ENCODE measurements at regions not wholly inside any gene's neighbourhood (a gene's known extent, or its start where the extent isn't known, plus 50 kb on each side); places are given as distances from the start of the nearest gene placed in this dataset.

- Histone ChIP-seq H2AFZ (ENCODE audit: low read depth, low read length) (no peak overlapping the region), H3K27me3 (ENCODE audit: insufficient read depth, low read length) (peaks cover 4% of the 10 kb centered on the region), H3K4me3 (ENCODE audit: low read length) (no peak overlapping the region), H3K4me1 (ENCODE audit: insufficient read depth, low read length) (no peaks in the 10 kb centered on the region), H3K36me3 (ENCODE audit: insufficient read depth, low read length) (no peaks in the 10 kb centered on the region), H3K9me3 (ENCODE audit: low read length) (no peaks in the 10 kb centered on the region)
Measured at GRCh38 chr15:85847031-85847430, 52.3 kb upstream of the KLHL25 start.

GRCh38 chr15:85849946-85850345 lies 55.2 kb upstream of the KLHL25 start:
- no peaks in the 10 kb centered on the region for H3K9me3 ChIP-seq (ENCODE audit: low read length)
- H2AFZ ChIP-seq (ENCODE audit: low read depth, low read length) = no peak overlapping the region
- H3K4me3 ChIP-seq (ENCODE audit: low read length) = no peak overlapping the region
- H3K27me3 ChIP-seq (ENCODE audit: insufficient read depth, low read length) = peaks cover 4% of the 10 kb centered on the region
- no peaks in the 10 kb centered on the region for H3K36me3 ChIP-seq (ENCODE audit: insufficient read depth, low read length)
- H3K4me1 ChIP-seq (ENCODE audit: insufficient read depth, low read length) = no peaks in the 10 kb centered on the region

- Histone ChIP-seq H3K9me3 (ENCODE audit: low read length) (no peaks in the 10 kb centered on the region), H3K36me3 (ENCODE audit: insufficient read depth, low read length) (no peaks in the 10 kb centered on the region), H3K4me3 (ENCODE audit: low read length) (no peak overlapping the region), H3K27me3 (ENCODE audit: insufficient read depth, low read length) (no peaks in the 10 kb centered on the region), H2AFZ (ENCODE audit: low read depth, low read length) (no peak overlapping the region), H3K4me1 (ENCODE audit: insufficient read depth, low read length) (no peaks in the 10 kb centered on the region)
Measured at GRCh38 chr15:85852969-85853368, 58.2 kb upstream of the KLHL25 start.

GRCh38 chr15:85854345-85855097 lies 59.8 kb upstream of the KLHL25 start:
- H3K4me1 ChIP-seq (ENCODE audit: insufficient read depth, low read length) = peaks cover 4% of the 10 kb centered on the region
- H3K36me3 ChIP-seq (ENCODE audit: insufficient read depth, low read length) = no peaks in the 10 kb centered on the region
- no peak overlapping the region for H2AFZ ChIP-seq (ENCODE audit: low read depth, low read length)
- peaks cover 4% of the 10 kb centered on the region for H3K27me3 ChIP-seq (ENCODE audit: insufficient read depth, low read length)
- no peak overlapping the region for H3K4me3 ChIP-seq (ENCODE audit: low read length)
- H3K9me3 ChIP-seq (ENCODE audit: low read length) = no peaks in the 10 kb centered on the region

GRCh38 chr15:85858586-85859375 lies 64.1 kb upstream of the KLHL25 start:
- peak overlapping the region; percentile 29 for H3K4me3 ChIP-seq (ENCODE audit: low read length)
- H3K9me3 ChIP-seq (ENCODE audit: low read length) = no peaks in the 10 kb centered on the region
- H3K36me3 ChIP-seq (ENCODE audit: insufficient read depth, low read length) = no peaks in the 10 kb centered on the region
- peaks cover 10% of the 10 kb centered on the region for H3K27me3 ChIP-seq (ENCODE audit: insufficient read depth, low read length)
- H3K4me1 ChIP-seq (ENCODE audit: insufficient read depth, low read length) = peaks cover 4% of the 10 kb centered on the region
- H2AFZ ChIP-seq (ENCODE audit: low read depth, low read length) = peak overlapping the region; percentile 34

GRCh38 chr15:85859671-85860070 lies 64.9 kb upstream of the KLHL25 start:
- peaks cover 4% of the 10 kb centered on the region for H3K4me1 ChIP-seq (ENCODE audit: insufficient read depth, low read length)
- H3K36me3 ChIP-seq (ENCODE audit: insufficient read depth, low read length) = no peaks in the 10 kb centered on the region
- peaks cover 10% of the 10 kb centered on the region for H3K27me3 ChIP-seq (ENCODE audit: insufficient read depth, low read length)
- H3K4me3 ChIP-seq (ENCODE audit: low read length) = no peak overlapping the region
- H3K9me3 ChIP-seq (ENCODE audit: low read length) = no peaks in the 10 kb centered on the region
- H2AFZ ChIP-seq (ENCODE audit: low read depth, low read length) = no peak overlapping the region

- H3K4me3 ChIP-seq (ENCODE audit: low read length) = no peak overlapping the region
Measured at GRCh38 chr15:85860394-85861161, 65.9 kb upstream of the KLHL25 start.

GRCh38 chr15:85865070-85865684 lies 70.5 kb upstream of the KLHL25 start:
- H3K36me3 ChIP-seq (ENCODE audit: insufficient read depth, low read length) = no peaks in the 10 kb centered on the region
- H3K9me3 ChIP-seq (ENCODE audit: low read length) = no peaks in the 10 kb centered on the region
- H3K4me1 ChIP-seq (ENCODE audit: insufficient read depth, low read length) = no peaks in the 10 kb centered on the region
- peaks cover 6% of the 10 kb centered on the region for H3K27me3 ChIP-seq (ENCODE audit: insufficient read depth, low read length)
- H2AFZ ChIP-seq (ENCODE audit: low read depth, low read length) = no peak overlapping the region
- H3K4me3 ChIP-seq (ENCODE audit: low read length) = no peak overlapping the region

More at GRCh38 chr15:85860394-85861161, 65.9 kb upstream of the KLHL25 start:
- Histone ChIP-seq H3K4me1 (ENCODE audit: insufficient read depth, low read length) (peaks cover 4% of the 10 kb centered on the region), H3K27me3 (ENCODE audit: insufficient read depth, low read length) (peaks cover 10% of the 10 kb centered on the region), H3K9me3 (ENCODE audit: low read length) (no peaks in the 10 kb centered on the region), H2AFZ (ENCODE audit: low read depth, low read length) (no peak overlapping the region), H3K36me3 (ENCODE audit: insufficient read depth, low read length) (no peaks in the 10 kb centered on the region)

GRCh38 chr15:85867250-85867649 lies 72.5 kb upstream of the KLHL25 start:
- Histone ChIP-seq H3K9me3 (ENCODE audit: low read length) (no peaks in the 10 kb centered on the region), H3K4me1 (ENCODE audit: insufficient read depth, low read length) (no peaks in the 10 kb centered on the region), H3K36me3 (ENCODE audit: insufficient read depth, low read length) (no peaks in the 10 kb centered on the region), H2AFZ (ENCODE audit: low read depth, low read length) (no peak overlapping the region), H3K4me3 (ENCODE audit: low read length) (no peak overlapping the region), H3K27me3 (ENCODE audit: insufficient read depth, low read length) (peaks cover 3% of the 10 kb centered on the region)

- no peak overlapping the region for H3K4me3 ChIP-seq (ENCODE audit: low read length)
- H3K9me3 ChIP-seq (ENCODE audit: low read length) = no peaks in the 10 kb centered on the region
- H2AFZ ChIP-seq (ENCODE audit: low read depth, low read length) = no peak overlapping the region
- peaks cover 3% of the 10 kb centered on the region for H3K27me3 ChIP-seq (ENCODE audit: insufficient read depth, low read length)
- H3K4me1 ChIP-seq (ENCODE audit: insufficient read depth, low read length) = no peaks in the 10 kb centered on the region
- no peaks in the 10 kb centered on the region for H3K36me3 ChIP-seq (ENCODE audit: insufficient read depth, low read length)
Measured at GRCh38 chr15:85869124-85869523, 74.4 kb upstream of the KLHL25 start.

GRCh38 chr15:85870216-85871014 lies 75.7 kb upstream of the KLHL25 start:
- Histone ChIP-seq H3K9me3 (ENCODE audit: low read length) (no peaks in the 10 kb centered on the region), H3K27me3 (ENCODE audit: insufficient read depth, low read length) (peaks cover 3% of the 10 kb centered on the region), H3K36me3 (ENCODE audit: insufficient read depth, low read length) (no peaks in the 10 kb centered on the region), H3K4me3 (ENCODE audit: low read length) (no peak overlapping the region), H3K4me1 (ENCODE audit: insufficient read depth, low read length) (no peaks in the 10 kb centered on the region), H2AFZ (ENCODE audit: low read depth, low read length) (no peak overlapping the region)

GRCh38 chr15:85871545-85871944 lies 76.8 kb upstream of the KLHL25 start:
- H3K4me1 ChIP-seq (ENCODE audit: insufficient read depth, low read length) = no peaks in the 10 kb centered on the region
- peaks cover 3% of the 10 kb centered on the region for H3K27me3 ChIP-seq (ENCODE audit: insufficient read depth, low read length)
- H3K4me3 ChIP-seq (ENCODE audit: low read length) = no peak overlapping the region
- H3K36me3 ChIP-seq (ENCODE audit: insufficient read depth, low read length) = no peaks in the 10 kb centered on the region
- no peak overlapping the region for H2AFZ ChIP-seq (ENCODE audit: low read depth, low read length)
- no peaks in the 10 kb centered on the region for H3K9me3 ChIP-seq (ENCODE audit: low read length)
